Embryonic facial prominence (tissue), 1 donor: ENCODE measurements at regions not wholly inside any gene's neighbourhood (a gene's known extent, or its start where the extent isn't known, plus 50 kb on each side); places are given as distances from the start of the nearest gene placed in this dataset.
"Not testable (repeated sequence)": the region's sequence is repeated elsewhere in the genome, so short reads cannot be mapped to it uniquely, and the experiment has no call there.

ENCODE experiments used
- DNase-seq: peaks from one replicate; pipeline ENCODE4 v3.0.0-alpha.2; 2016; ENCODE audit errors: extremely low spot score

- no peak for DNase-seq
Observed at GRCh38 chr1:214861615-214862014, 220.9 kb upstream of the KCNK2 start.

GRCh38 chr1:214862421-214862820 is 220.1 kb upstream of the KCNK2 start:
- no peak for DNase-seq

- no peak for DNase-seq
Observed at GRCh38 chr1:214864896-214865688, 217.4 kb upstream of the KCNK2 start.

DNA sequence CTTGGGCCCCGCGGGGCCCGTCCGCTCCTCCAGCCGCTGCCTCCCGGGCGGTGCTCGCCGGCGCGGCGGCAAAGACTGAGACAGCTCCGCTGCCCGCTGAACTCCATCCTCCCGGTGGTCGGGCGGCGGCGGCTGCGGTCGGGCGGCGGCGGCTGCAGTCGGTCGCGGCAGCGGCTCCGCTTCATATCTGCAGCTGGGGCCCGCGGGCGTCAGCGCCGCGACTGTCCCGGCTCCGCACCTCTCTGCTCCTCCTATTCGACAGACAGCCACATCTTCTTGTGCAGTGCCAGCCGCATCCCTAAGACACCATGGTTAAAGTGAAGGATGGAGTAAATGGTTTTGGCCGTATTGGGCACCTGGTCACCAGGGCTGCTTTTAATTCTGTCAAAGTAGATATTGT is 212.1 kb upstream of the KCNK2 start:
- not testable (repeated sequence) for DNase-seq

- no peak for DNase-seq
Observed at GRCh38 chr1:214880956-214881355, 201.6 kb upstream of the KCNK2 start.

- no peak for DNase-seq
Observed at GRCh38 chr1:214882616-214883015, 199.9 kb upstream of the KCNK2 start.

DNA sequence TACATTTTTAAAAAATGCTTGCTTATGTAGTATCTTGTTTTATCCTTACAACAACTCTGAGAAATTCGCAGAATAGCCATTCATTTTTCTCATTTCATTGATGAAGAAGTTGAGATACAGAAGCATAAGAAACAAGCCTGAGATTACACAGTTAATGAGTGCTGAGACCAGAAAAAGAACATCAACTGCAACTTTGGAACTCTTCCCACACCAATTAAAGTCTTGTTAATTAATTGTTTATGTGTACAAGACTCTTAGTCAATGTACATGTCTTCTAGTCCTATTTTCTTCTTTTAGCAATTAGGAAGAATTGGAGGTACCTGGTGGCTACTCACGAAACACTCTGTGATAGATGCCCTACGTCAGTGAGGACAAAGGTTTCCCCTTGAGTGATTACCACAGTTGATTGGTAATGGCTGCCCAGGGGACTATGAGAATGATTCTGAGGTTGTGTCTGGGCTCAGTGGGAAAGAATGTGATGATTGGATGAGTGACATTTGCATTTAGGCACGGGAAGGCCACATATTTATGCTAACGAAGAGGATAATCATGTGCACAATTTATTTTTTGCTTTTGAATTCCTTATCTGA is 187.4 kb upstream of the KCNK2 start:
- no peak for DNase-seq

DNA sequence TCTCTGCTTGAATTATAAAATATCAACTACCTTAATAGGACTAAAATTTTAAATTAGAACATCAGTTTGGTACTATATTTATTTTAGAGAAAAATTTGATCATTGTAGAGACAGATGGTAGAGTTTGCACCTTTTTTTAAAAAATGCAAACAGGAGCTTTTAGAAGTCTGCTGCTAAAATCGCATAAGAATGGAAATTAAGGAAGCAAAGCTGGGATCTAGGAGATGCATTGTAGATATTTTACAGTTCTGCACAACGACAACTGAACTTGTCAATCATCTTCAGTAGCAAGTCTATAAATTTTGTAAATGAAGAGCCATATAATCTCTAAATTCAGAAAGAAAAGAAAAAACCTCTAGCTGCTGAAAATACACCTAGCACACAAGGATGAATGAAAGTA is 185.6 kb upstream of the KCNK2 start:
- DNase-seq: no peak

GRCh38 chr1:214897581-214897980 is 185.0 kb upstream of the KCNK2 start:
- DNase-seq: no peak

GRCh38 chr1:214898161-214898560 is 184.4 kb upstream of the KCNK2 start:
- DNase-seq: no peak

GRCh38 chr1:214898718-214899117 is 183.8 kb upstream of the KCNK2 start:
- DNase-seq: no peak

DNA sequence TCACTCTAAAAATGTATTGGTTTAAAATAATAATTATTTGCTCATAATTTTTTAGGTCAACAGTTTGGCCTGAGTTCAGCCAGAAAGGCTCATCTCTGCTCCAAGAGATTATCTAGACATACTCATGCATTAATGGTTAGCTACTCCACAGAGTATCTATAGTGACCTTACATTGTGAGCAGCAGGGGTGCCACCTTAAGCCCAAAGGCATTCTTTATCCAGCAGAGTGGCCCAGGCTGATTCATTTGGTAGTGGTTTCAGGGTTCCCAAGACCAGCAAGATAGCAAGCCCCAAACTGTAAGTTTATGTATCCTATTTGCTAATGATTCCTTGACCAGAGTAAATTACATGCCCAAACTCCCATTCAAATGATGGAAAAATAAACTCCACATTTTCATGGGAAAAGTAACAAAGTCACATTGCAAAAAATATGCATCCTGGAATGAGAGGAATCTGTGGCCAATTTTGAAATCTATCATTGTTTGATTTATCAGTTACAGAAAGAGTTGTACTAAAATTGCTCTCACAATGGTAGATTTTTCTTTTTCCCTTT is 182.6 kb upstream of the KCNK2 start:
- DNase-seq: no peak

- DNase-seq: no peak
Observed at GRCh38 chr1:214900590-214900989, 181.9 kb upstream of the KCNK2 start.

DNA sequence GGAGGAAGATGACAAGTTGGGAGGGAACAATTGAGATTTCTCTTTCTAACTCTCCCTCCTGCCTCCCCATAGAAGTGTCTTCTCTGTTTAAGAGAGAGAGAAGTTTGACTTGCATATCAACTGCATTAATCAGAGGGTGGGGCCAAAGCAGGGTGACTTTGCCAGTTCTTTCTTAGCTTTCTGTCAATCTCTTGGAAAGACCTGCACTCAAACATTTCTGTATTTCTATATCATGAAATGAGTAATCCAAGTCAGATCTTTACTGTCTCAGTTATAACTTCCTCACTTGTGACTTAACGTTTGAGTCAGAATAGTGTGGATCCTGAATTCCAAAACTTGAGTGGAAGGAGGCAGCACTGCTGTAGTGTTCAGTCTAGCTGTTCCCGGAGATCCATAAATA is 180.8 kb upstream of the KCNK2 start:
- no peak for DNase-seq

- no peak for DNase-seq
Observed at GRCh38 chr1:214902636-214903320, 179.8 kb upstream of the KCNK2 start.

DNA sequence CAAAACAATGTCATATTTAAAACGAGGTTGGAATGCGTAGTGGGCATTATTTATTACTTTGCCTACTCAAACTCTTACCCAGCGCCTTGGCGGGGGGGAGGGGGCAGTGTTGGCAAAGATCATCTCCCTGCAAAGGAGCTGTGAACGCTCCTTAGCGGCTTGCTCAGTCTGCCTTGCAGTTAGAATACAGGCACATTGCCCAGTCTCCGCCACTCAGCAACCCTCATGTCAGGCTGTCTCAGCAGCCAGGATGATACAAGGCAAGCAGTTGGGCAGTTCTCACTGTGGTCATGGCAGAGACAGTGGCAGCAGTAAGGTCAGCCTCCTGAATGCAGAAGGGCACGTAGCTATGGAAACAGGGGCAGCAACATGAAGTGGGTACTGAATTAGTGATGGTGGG is 170.4 kb upstream of the KCNK2 start:
- no peak for DNase-seq

GRCh38 chr1:214913966-214914365 is 168.6 kb upstream of the KCNK2 start:
- no peak for DNase-seq

GRCh38 chr1:214917081-214917635 is 165.4 kb upstream of the KCNK2 start:
- DNase-seq: no peak

DNA sequence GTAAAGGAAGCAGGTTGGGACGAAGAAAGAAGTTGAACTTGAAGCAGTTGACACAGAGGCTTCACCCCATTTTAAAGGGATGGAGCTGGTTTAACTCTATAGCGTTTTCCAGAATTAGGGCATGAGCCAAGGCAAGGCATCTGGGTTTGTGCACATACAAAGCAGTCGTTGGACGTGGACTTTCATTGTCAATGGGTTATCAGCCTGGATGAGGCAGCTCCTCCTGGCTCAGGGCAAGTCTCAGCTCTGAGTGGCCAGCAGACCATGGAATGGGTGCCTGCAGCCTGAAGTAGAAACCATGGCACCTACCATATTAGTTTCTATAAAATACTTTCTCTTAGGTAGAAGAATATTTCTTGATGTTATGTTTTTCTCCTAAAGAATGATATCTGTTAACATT is 163.8 kb upstream of the KCNK2 start:
- no peak for DNase-seq

- DNase-seq: no peak
Observed at GRCh38 chr1:214920337-214920736, 162.2 kb upstream of the KCNK2 start.

DNA sequence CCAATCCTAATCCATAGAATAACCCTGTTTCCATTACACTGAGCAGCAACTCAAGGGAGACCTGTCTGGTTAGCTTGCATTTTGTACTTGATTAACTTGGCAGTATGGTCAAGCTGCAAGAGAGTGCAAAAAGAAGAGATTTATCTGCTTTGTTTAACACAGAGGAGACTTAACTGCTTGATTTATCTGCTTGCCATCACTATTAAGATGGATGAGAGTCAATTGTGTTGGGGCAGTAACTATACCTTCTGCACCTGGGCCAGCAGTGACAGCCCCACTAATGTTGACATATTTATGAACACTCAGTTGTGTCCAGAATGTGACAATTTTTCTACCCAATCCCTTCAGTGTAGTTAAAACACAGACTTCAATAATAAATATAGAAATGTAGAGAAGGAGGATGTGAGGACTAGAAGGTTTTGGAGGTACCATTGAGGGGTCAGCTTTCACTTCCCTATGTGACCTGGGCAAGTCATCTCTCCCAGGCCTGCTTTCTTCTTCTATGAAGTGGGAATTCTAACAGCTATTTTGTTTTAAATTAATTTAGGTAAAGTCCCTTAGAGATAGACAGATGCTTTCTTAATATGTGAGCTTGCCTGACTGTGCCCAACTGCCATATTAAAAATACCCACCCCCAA is 159.1 kb upstream of the KCNK2 start:
- no peak for DNase-seq

- no peak for DNase-seq
Observed at GRCh38 chr1:214927796-214928195, 154.7 kb upstream of the KCNK2 start.
